ENCODE measurements at regions not wholly inside any gene's neighbourhood (a gene's known extent, or its start where the extent isn't known, plus 50 kb on each side); places are given as distances from the start of the nearest gene placed in this dataset.

- DNase-seq (ENCODE audit: low read depth), result no peak
These were observed 177.2 kb downstream of the POU4F1 start for GRCh38 chr13:78426183-78426582.

DNA sequence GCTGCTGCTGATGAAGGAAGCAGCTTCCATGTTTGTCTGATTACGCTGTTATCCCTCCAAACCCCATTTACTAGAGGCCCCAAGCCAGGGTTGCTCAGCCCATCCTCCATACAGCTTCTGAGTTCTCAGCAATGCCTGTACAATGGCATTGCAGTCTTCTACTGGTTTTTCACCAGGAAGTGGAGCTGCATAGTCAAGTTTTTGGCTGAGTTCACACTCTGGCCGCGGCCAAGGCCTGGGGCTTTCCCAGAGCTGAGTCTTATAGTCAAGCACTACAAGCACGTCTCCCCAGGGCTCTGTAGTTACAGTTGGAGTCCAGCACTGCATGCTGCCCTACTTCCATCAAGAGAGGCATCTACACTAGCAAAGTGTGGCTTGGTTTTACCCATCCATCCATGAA, 182.5 kb downstream of the POU4F1 start:
- no peak for DNase-seq (ENCODE audit: low read depth)

DNA sequence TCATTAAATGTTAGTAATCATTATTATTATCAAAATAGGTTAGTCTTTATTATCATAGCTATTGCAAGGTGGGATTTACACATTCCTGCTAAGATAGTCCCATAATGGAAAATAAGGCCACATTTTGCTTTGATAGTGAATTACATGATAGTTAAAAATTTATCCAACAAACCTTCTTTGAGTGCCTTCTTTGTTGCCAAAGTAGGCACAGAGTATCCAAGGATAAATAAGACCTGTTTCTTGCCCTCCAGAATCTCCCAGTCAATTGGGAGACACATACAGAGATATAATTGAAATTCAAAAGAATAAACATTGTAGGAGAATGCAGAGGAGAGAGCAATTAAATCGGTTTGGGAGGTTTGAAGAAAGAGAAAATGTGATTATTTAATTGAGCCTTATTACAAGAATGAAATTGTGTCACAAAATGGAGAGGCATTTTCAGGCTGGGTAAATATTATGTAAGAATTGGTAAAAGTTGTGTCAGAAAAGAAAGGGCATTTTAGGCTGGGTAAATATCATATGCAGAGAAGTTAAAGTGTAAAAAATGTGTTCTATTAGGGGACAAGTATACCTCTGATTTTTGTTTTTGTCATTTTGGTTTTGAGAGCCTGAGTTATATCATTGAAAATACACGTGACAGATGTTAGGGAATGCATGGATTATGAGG, 189.3 kb downstream of the POU4F1 start:
- DNase-seq (ENCODE audit: low read depth), result no peak

- no peak for DNase-seq (ENCODE audit: low read depth)
These were observed 192.5 kb downstream of the POU4F1 start for GRCh38 chr13:78410847-78411246.

GRCh38 chr13:78410164-78410563, 193.2 kb downstream of the POU4F1 start:
- no peak for DNase-seq (ENCODE audit: low read depth)

DNA sequence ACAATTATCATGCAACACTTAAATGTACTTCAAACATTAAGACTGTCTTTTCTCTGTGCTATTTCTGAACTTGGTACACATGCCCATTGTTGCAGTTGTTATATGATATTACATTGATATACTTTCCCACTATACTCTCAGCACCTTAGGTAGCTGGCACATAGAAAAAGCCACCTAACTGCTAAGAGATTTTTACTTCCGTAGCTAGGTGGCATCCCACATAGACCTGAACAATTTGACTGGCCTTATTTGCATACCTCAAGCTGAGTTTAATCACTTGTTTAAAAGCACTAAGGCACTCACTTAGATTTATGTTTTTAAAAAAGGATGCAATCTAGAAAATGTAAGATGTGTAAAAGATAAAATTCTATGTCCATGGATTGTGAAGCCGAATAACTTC, 194.2 kb downstream of the POU4F1 start:
- no peak for DNase-seq (ENCODE audit: low read depth)

- no peak for DNase-seq (ENCODE audit: low read depth)
These were observed 198.4 kb downstream of the POU4F1 start for GRCh38 chr13:78404846-78405360.

DNA sequence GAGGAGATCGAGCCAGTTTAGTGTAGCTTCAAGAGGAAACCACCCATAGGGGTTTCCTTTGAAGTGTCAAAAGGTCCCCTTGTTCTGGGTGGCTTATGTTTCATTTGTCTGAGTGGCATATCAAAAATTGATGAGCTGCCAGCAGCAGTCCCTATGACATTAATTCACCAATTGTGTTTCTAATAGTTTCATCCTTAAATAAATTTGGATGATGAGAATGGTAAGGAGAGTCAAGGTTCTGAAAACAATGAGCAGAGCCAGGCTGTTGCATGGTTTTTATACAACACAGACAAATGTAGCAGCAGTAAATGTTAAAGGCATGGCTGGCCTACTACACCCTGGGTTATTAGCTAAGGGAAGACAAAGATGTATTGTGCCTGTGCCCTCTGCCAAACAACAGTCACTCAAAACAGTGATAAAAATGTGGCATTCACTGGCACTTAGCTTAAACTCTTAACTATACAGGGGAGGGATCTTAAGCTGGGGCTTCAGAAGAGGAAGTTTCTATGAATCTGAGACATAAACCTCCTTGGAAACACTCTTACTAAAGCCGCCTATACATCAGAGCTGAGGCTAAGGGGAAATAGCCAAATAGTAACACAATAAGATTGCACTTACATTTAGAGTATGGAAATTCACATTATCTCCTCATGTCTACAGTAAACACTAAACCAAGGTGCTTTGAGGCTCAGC, 200.5 kb downstream of the POU4F1 start:
- no peak for DNase-seq (ENCODE audit: low read depth)

GRCh38 chr13:78401873-78402707, 201.3 kb downstream of the POU4F1 start:
- DNase-seq (ENCODE audit: low read depth), result no peak

DNA sequence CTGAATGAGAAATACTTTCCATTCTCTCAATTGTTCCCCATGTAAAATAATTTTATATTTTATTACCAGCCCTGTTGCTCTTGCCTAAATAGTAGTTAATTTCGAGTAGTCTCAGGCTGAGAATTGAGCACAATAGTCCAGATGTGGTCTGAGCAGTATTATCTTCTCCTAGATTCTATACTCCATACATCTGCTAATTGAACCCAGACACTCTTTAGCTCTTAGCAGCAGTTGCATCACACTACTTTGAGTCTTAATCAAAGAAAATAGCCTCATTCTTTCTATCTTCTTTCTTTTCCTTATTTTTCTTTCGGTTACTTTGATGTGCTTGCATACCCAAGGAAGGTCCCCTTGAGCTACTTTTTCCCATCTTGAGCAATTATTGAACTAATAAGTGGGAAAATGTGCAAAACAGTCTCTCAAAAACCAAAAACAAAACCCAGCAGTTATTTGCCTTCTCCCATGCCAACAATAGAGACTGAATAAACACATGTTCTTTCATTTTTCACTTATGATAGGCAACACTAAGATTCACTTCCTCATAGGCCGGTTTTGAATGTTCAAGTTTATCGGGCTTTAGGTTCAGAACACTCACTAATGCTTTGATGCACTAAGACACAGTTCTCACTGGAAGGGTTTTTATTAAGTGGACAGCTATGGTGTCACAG, 204.5 kb downstream of the POU4F1 start:
- no peak for DNase-seq (ENCODE audit: low read depth)

DNA sequence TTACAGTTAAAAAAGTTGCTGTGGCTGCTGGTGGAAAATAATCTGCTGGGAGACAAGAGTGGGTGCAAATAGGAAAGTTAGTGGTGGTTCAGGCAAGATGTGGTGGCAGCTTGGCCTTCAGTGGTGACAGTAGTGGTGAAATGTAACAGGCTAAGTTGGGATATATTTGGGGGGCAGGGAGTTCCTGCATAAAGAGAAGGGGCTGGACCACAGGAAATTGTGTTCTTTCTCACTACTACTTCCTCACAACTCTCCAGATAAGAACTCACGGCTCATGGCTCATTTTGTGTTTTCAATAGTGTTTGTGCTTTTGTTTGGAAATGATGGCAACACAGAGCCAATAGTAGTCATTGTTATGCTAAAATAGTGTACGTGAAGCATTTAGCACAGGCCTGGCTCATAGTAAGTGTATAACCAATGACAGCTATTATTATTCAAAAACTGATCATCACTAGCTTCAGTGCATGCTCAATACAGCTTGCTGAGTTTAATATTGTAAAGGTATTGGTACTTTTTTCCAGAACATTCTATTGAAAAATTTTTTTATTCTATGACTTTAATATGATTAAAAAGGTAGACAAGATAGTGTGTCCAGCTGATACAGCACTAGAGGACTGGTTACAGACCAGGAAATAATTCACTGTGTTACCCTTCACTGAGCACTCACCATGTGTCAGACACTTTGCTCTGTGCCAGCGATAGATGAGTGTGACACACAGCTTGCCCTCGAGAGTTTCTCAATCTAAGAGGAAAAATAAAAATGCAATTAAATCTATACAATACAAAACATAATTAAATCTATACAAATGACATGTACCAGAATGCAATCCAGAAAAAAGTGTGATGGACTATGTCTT, 209.8 kb downstream of the POU4F1 start:
- DNase-seq (ENCODE audit: low read depth), result no peak

DNA sequence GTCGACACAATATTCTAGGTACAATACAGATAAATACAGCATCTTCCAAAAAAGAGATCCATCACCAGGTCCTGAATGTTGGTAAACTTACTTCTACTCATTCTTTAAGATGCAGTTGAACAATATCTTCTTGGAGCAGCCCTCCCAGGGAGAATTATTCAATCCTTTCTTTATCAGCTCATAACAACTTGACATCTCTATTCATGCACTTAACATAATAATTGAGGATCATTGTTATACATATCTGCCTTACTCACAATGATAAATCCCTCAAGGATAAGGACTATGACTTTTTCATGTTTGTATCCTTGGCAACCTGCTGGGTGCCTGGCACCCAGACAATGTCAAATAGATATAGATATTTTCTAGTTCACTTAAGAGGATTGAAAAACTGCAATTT, 219.5 kb downstream of the POU4F1 start:
- no peak for DNase-seq (ENCODE audit: low read depth)

DNA sequence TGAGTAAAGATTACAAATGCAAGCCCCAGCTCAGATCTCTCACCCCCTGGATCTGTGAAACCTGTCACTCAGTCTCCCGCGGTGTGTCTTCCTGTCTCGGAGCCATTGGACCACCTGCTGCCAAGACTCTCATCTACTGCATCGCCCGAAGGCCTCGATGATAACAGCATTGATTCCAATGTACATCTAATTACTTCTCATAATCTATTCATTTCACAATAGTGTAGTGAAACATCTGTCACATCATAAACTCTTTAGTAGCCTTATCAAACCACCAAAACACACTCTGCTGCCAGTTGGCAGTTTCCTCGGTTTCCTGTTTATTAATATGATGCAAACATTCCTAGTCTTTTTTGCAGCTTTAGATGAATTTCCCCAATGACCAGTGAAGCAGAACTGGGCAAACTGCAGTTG, 220.3 kb downstream of the POU4F1 start:
- DNase-seq (ENCODE audit: low read depth), result no peak

DNA sequence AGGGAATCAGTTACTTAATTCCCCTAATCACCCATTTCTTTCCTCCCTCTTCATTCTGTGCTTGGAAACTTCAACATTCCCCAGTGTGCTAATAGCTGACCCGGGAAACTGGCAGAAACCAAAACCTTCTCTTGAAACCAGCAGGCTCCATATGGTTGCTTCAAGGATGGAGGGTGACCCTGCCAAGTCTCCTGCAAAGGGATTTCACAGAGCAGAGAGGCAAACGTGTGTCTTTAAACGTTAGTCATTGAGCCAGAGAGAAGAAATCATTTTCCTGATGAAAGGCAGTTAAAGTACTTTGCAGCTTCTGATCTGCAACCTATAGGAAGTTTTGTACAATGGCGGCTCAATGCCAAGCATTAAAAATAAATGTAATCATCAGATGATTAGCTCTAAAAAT, 220.9 kb downstream of the POU4F1 start:
- DNase-seq (ENCODE audit: low read depth), result no peak

DNA sequence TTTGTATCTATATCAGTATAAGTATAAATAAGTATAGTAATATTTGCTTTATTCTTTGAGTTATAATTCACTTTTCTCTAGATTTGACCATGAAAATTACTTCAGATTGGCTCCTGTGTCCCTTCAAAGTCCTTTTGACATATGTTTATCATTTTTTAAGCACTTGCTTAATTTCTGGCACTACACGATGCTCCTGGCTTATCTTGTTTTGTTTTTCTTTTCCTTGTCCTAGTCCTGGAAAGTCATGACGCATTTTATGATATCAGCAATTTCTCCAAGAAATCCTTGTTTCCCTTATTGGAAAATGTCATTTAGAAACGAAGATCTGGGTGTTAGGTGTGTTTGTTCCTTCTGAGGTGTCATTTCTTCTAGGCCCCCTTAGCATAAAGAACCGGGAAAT, 226.5 kb downstream of the POU4F1 start:
- DNase-seq (ENCODE audit: low read depth), result no peak

- no peak for DNase-seq (ENCODE audit: low read depth)
These were observed 227.3 kb downstream of the POU4F1 start for GRCh38 chr13:78376033-78376432.

- no peak for DNase-seq (ENCODE audit: low read depth)
These were observed 230.8 kb downstream of the POU4F1 start for GRCh38 chr13:78372581-78372980.

DNA sequence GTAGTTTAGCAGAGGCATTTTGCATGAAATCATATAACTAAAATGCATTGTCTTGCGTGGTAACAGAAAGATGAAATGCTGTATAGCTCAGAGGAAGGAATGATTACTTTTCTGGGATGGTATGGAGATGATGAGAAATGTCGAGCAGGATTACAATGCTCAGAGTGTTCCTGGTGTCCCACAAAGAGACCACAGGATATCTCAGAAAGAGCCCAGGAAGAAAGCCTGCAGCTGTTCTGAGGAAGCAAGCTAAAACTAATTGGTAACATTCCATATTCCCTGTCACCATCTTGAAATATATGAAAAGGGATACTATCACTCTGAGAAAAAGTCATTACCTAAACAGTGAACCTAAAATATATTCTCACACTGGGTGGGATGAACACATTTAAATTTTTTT, 233.1 kb downstream of the POU4F1 start:
- DNase-seq (ENCODE audit: low read depth), result no peak

- no peak for DNase-seq (ENCODE audit: low read depth)
These were observed 238.6 kb downstream of the POU4F1 start for GRCh38 chr13:78364711-78365110.

- no peak for DNase-seq (ENCODE audit: low read depth)
These were observed 262.3 kb downstream of the POU4F1 start for GRCh38 chr13:78341032-78341431.

DNA sequence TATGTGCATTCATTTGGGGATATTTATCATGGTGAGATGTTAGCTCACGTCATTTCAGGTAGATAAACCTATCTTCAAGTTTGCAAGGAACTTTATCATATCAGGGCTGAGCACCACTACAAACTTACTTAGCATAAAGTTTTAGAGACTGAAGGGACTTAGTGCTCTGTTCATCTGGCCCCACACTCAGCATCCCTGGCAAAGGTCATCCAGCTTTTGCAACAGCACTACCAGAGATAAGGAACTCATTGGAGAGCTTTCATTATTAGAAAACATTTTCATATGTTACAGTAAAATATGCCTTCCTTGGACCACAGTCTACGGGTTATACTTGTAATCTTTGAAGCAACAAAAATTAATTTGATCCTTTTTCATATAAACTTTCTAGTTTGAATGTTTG, 263.4 kb downstream of the POU4F1 start:
- DNase-seq (ENCODE audit: low read depth), result no peak

Measured in stimulated activated CD8-positive, alpha-beta memory T cell treated with anti-CD3 and anti-CD28 coated beads, Interleukin-7, amount 100 ng/mL, for 24 hours (primary cell).